ENCODE measurements at regions not wholly inside any gene's neighbourhood (a gene's known extent, or its start where the extent isn't known, plus 50 kb on each side); places are given as distances from the start of the nearest gene placed in this dataset.

- DNase-seq (ENCODE audit: low spot score) (no peak), ATAC-seq (no peak)
- no peaks in the 10 kb centered on the region for H3K27me3 ChIP-seq (ENCODE audit: insufficient read depth)
- H3K27me3 Mint-ChIP-seq (ENCODE audit: insufficient read depth, low read depth, poor library complexity) = no peaks in the 10 kb centered on the region
- H3K27ac Mint-ChIP-seq = no peak overlapping the region
- no peaks in the 10 kb centered on the region for H3F3A ChIP-seq (replicated peaks; ENCODE audit: low read depth)
- no peak overlapping the region for H3K27ac ChIP-seq (ENCODE audit: low read depth)
- no peaks in the 10 kb centered on the region for H3K36me3 ChIP-seq (ENCODE audit: insufficient read depth)
- no peaks in the 10 kb centered on the region for H3K36me3 Mint-ChIP-seq (ENCODE audit: low read depth)
- H3K9me2 ChIP-seq (ENCODE audit: insufficient read depth) = peaks cover 4% of the 10 kb centered on the region; the same call in 1 of the 2 replicates
- TF ChIP-seq EZH2 (IDR thresholded peaks at IDR 0.05; ENCODE audit: low read depth, unreplicated experiment) = no peak
- no peak for TF ChIP-seq REST (IDR thresholded peaks at IDR 0.05; ENCODE audit: unreplicated experiment)
- no peak for TF ChIP-seq CTCF (conservative IDR thresholded peaks at IDR 0.05; ENCODE audit: low read depth in 2 of 2)
- TF ChIP-seq JUNB (IDR thresholded peaks at IDR 0.05; ENCODE audit: unreplicated experiment) = no peak
- no peak for TF ChIP-seq ZNF462 (CRISPR knock-in tag; IDR thresholded peaks at IDR 0.05)
- TF ChIP-seq ZNF114 (CRISPR knock-in tag; IDR thresholded peaks at IDR 0.05) = no peak
- no peak for TF ChIP-seq ZNF331 (CRISPR knock-in tag; IDR thresholded peaks at IDR 0.05; ENCODE audit: low read depth)
- no peak for TF ChIP-seq POLR2AphosphoS5 (IDR thresholded peaks at IDR 0.05; ENCODE audit: low read depth)
- no peak for TF ChIP-seq STAT1 (IDR thresholded peaks at IDR 0.05; ENCODE audit: unreplicated experiment)
- TF ChIP-seq CREB1 (CRISPR knock-in tag; IDR thresholded peaks at IDR 0.05; ENCODE audit: low read depth) = no peak
- no peak for TF ChIP-seq NANOG (IDR thresholded peaks at IDR 0.05; ENCODE audit: borderline replicate concordance)
- no peak for TF ChIP-seq ETS1 (IDR thresholded peaks at IDR 0.05)
- no peak for TF ChIP-seq EZH2phosphoT487 (IDR thresholded peaks at IDR 0.05; ENCODE audit: unreplicated experiment)
- no peak overlapping the region for H3K4me3 ChIP-seq
- no peak overlapping the region for H3K4me2 ChIP-seq
- H3K4me1 Mint-ChIP-seq = peaks cover 3% of the 10 kb centered on the region; the same call in 1 of the 3 replicates
- no peak overlapping the region for H2AFZ ChIP-seq
- H3K9me3 Mint-ChIP-seq = no peaks in the 10 kb centered on the region
- no peaks in the 10 kb centered on the region for H3K79me2 ChIP-seq (replicated peaks; ENCODE audit: insufficient read depth)
- H4K20me1 ChIP-seq (replicated peaks; ENCODE audit: insufficient read depth) = no peaks in the 10 kb centered on the region
- no peaks in the 10 kb centered on the region for H3K4me1 ChIP-seq (ENCODE audit: insufficient read depth)
- no peak overlapping the region for H3K4me3 Mint-ChIP-seq
Measured at GRCh38 chr17:71798701-71799100, 322.1 kb upstream of the SOX9 start.

Data from GM23338 (cell line).